ENCODE measurements at regions not wholly inside any gene's neighbourhood (a gene's known extent, or its start where the extent isn't known, plus 50 kb on each side); places are given as distances from the start of the nearest gene placed in this dataset.

- TF ChIP-seq CTCF (IDR thresholded peaks at IDR 0.05) (no peak), POLR2A (IDR thresholded peaks at IDR 0.05) (no peak), EP300 (IDR thresholded peaks at IDR 0.05) (no peak)
Measured at GRCh38 chr4:189815404-189816192, 125.1 kb upstream of the FRG1 start.
